ENCODE measurements at regions not wholly inside any gene's neighbourhood (a gene's known extent, or its start where the extent isn't known, plus 50 kb on each side); places are given as distances from the start of the nearest gene placed in this dataset.
"Not testable (repeated sequence)": the region's sequence is repeated elsewhere in the genome, so short reads cannot be mapped to it uniquely, and the experiment has no call there.

- TF ChIP-seq CTCF (IDR thresholded peaks at IDR 0.05; ENCODE audit: unreplicated experiment in 3 of 3) = no peak
- Mint-ChIP-seq H3K36me3 (ENCODE audit: low read depth) (no peaks in the 10 kb centered on the region), H3K4me1 (no peaks in the 10 kb centered on the region), H3K4me3 (no peak overlapping the region), H3K9me3 (no peaks in the 10 kb centered on the region), H3K27me3 (ENCODE audit: low read depth) (no peaks in the 10 kb centered on the region), H3K27ac (no peak overlapping the region)
Observed at GRCh38 chr7:53470336-53470970, 435.0 kb downstream of the POM121L12 start.

GRCh38 chr7:53473371-53473770 is 437.9 kb downstream of the POM121L12 start:
- no peaks in the 10 kb centered on the region for H3K27me3 Mint-ChIP-seq (ENCODE audit: low read depth)

GRCh38 chr7:53475776-53476175 is 440.3 kb downstream of the POM121L12 start:
- Mint-ChIP-seq H3K27me3 (ENCODE audit: low read depth) (no peaks in the 10 kb centered on the region), H3K4me1 (no peaks in the 10 kb centered on the region), H3K27ac (no peak overlapping the region), H3K4me3 (no peak overlapping the region), H3K9me3 (no peaks in the 10 kb centered on the region), H3K36me3 (ENCODE audit: low read depth) (no peaks in the 10 kb centered on the region)
- no peak for TF ChIP-seq CTCF (IDR thresholded peaks at IDR 0.05; ENCODE audit: unreplicated experiment in 3 of 3)

More at GRCh38 chr7:53473371-53473770, 437.9 kb downstream of the POM121L12 start:
- no peak overlapping the region for H3K4me3 Mint-ChIP-seq
- H3K4me1 Mint-ChIP-seq = no peaks in the 10 kb centered on the region
- H3K36me3 Mint-ChIP-seq (ENCODE audit: low read depth) = no peaks in the 10 kb centered on the region
- no peak overlapping the region for H3K27ac Mint-ChIP-seq
- H3K9me3 Mint-ChIP-seq = no peaks in the 10 kb centered on the region
- TF ChIP-seq CTCF (IDR thresholded peaks at IDR 0.05; ENCODE audit: unreplicated experiment in 3 of 3) = no peak

GRCh38 chr7:53476566-53476965 is 441.1 kb downstream of the POM121L12 start:
- Mint-ChIP-seq H3K27me3 (ENCODE audit: low read depth) (no peaks in the 10 kb centered on the region), H3K4me3 (no peak overlapping the region), H3K4me1 (no peaks in the 10 kb centered on the region), H3K36me3 (ENCODE audit: low read depth) (no peaks in the 10 kb centered on the region), H3K9me3 (no peaks in the 10 kb centered on the region), H3K27ac (no peak overlapping the region)
- no peak for TF ChIP-seq CTCF (IDR thresholded peaks at IDR 0.05; ENCODE audit: unreplicated experiment in 3 of 3)

- Mint-ChIP-seq H3K4me3 (no peak overlapping the region), H3K4me1 (peaks cover 4% of the 10 kb centered on the region), H3K27ac (no peak overlapping the region), H3K36me3 (ENCODE audit: low read depth) (no peaks in the 10 kb centered on the region), H3K9me3 (no peaks in the 10 kb centered on the region), H3K27me3 (ENCODE audit: low read depth) (no peaks in the 10 kb centered on the region)
- TF ChIP-seq CTCF (IDR thresholded peaks at IDR 0.05; ENCODE audit: unreplicated experiment in 3 of 3) = no peak
Observed at GRCh38 chr7:53485354-53485753, 449.9 kb downstream of the POM121L12 start.

GRCh38 chr7:53491051-53491450 is 455.6 kb downstream of the POM121L12 start:
- Mint-ChIP-seq H3K27ac (no peak overlapping the region), H3K27me3 (ENCODE audit: low read depth) (no peaks in the 10 kb centered on the region), H3K9me3 (no peaks in the 10 kb centered on the region), H3K36me3 (ENCODE audit: low read depth) (no peaks in the 10 kb centered on the region), H3K4me1 (no peaks in the 10 kb centered on the region), H3K4me3 (no peak overlapping the region)
- TF ChIP-seq CTCF (IDR thresholded peaks at IDR 0.05; ENCODE audit: unreplicated experiment in 3 of 3) = no peak

- H3K9me3 Mint-ChIP-seq; H3K36me3 Mint-ChIP-seq (ENCODE audit: low read depth); H3K27me3 Mint-ChIP-seq (ENCODE audit: low read depth); H3K27ac Mint-ChIP-seq; H3K4me1 Mint-ChIP-seq; H3K4me3 Mint-ChIP-seq: not testable (repeated sequence)
Observed at GRCh38 chr7:53495181-53495580, 459.7 kb downstream of the POM121L12 start.
